ENCODE measurements at regions not wholly inside any gene's neighbourhood (a gene's known extent, or its start where the extent isn't known, plus 50 kb on each side); places are given as distances from the start of the nearest gene placed in this dataset.

DNA sequence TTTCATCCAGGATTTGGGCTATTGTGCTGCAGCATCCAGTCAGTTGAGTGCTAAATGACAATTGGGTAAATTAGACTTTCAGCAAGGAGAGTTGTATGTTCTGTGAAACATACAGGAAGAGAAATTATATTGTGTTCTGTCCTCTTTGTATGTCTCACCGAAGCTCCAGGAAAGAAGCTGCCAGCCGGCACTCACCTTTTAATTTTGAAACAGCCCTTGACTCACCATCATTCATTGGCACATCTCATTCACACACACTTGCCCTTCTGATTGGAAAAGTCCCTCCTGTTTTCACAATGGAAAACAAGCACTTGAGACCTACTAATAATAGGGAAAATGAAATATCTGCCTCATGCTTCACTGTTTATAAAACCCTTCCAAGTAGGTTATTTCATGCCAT lies 495.6 kb downstream of the RPS24 start:
- TF ChIP-seq CTCF (IDR thresholded peaks at IDR 0.05; ENCODE audit: insufficient read depth, low read depth, low read length, missing control alignments), result no peak
- no peak overlapping the region for H3K4me3 ChIP-seq (ENCODE audit: low read depth, low read length)
- DNase-seq (ENCODE audit: low read depth), result no peak

DNA sequence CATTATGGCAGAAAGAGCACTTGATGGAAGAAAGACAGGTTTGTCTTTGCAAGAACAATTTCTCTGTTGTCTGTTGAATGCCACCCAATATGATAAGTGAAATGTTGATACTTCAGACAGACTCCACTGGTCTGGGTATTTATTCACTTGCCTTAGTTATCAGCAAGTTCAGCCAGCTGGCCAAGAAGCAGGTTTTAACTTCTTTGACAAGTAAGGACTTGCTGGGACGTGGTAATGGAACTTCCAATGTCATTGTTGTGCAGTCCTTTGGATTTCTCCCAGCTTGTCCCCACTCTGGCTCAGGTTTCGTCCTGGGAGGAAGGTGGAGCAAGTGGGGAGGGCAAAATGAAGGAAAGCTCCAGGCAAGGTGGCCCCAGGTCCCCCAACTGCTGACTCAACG lies 497.4 kb downstream of the RPS24 start:
- no peak for TF ChIP-seq CTCF (IDR thresholded peaks at IDR 0.05; ENCODE audit: insufficient read depth, low read depth, low read length, missing control alignments)
- no peak for DNase-seq (ENCODE audit: low read depth)
- H3K4me3 ChIP-seq (ENCODE audit: low read depth, low read length), result no peak overlapping the region

- DNase-seq (ENCODE audit: low read depth), result no peak
- no peak overlapping the region for H3K4me3 ChIP-seq (ENCODE audit: low read depth, low read length)
- no peak for TF ChIP-seq CTCF (IDR thresholded peaks at IDR 0.05; ENCODE audit: insufficient read depth, low read depth, low read length, missing control alignments)
These were observed 498.9 kb downstream of the RPS24 start for GRCh38 chr10:78532480-78533042.

- TF ChIP-seq CTCF (IDR thresholded peaks at IDR 0.05; ENCODE audit: insufficient read depth, low read depth, low read length, missing control alignments), result no peak
- H3K4me3 ChIP-seq (ENCODE audit: low read depth, low read length), result no peak overlapping the region
These were observed 499.4 kb downstream of the RPS24 start for GRCh38 chr10:78533098-78533497.

GRCh38 chr10:78533776-78534175 lies 500.1 kb downstream of the RPS24 start:
- H3K4me3 ChIP-seq (ENCODE audit: low read depth, low read length), result no peak overlapping the region
- TF ChIP-seq CTCF (IDR thresholded peaks at IDR 0.05; ENCODE audit: insufficient read depth, low read depth, low read length, missing control alignments), result no peak
- no peak for DNase-seq (ENCODE audit: low read depth)

More at GRCh38 chr10:78533098-78533497, 499.4 kb downstream of the RPS24 start:
- DNase-seq (ENCODE audit: low read depth), result no peak

GRCh38 chr10:78535716-78536218 lies 502.1 kb downstream of the RPS24 start:
- no peak overlapping the region for H3K4me3 ChIP-seq (ENCODE audit: low read depth, low read length)
- DNase-seq (ENCODE audit: low read depth), result no peak
- no peak for TF ChIP-seq CTCF (IDR thresholded peaks at IDR 0.05; ENCODE audit: insufficient read depth, low read depth, low read length, missing control alignments)

GRCh38 chr10:78537018-78537417 lies 503.4 kb downstream of the RPS24 start:
- H3K4me3 ChIP-seq (ENCODE audit: low read depth, low read length), result no peak overlapping the region
- DNase-seq (ENCODE audit: low read depth), result no peak
- no peak for TF ChIP-seq CTCF (IDR thresholded peaks at IDR 0.05; ENCODE audit: insufficient read depth, low read depth, low read length, missing control alignments)

Data from GM12865 (cell line).